ENCODE measurements at regions not wholly inside any gene's neighbourhood (a gene's known extent, or its start where the extent isn't known, plus 50 kb on each side); places are given as distances from the start of the nearest gene placed in this dataset.
"Not testable (repeated sequence)": the region's sequence is repeated elsewhere in the genome, so short reads cannot be mapped to it uniquely, and the experiment has no call there.

GRCh38 chr9:71509054-71509453 lies 259.3 kb downstream of the CEMIP2 start:
- DNase-seq (ENCODE audit: extremely low read depth, insufficient read length): no peak
- Histone ChIP-seq H3K27me3 (replicated peaks; ENCODE audit: control insufficient read depth, insufficient read depth, low read length) (no peaks in the 10 kb centered on the region), H3K36me3 (ENCODE audit: control insufficient read depth, insufficient read depth, low read length) (no peaks in the 10 kb centered on the region), H3K4me3 (replicated peaks; ENCODE audit: low read depth, low read length) (no peak overlapping the region)
- TF ChIP-seq, protein P1, sequence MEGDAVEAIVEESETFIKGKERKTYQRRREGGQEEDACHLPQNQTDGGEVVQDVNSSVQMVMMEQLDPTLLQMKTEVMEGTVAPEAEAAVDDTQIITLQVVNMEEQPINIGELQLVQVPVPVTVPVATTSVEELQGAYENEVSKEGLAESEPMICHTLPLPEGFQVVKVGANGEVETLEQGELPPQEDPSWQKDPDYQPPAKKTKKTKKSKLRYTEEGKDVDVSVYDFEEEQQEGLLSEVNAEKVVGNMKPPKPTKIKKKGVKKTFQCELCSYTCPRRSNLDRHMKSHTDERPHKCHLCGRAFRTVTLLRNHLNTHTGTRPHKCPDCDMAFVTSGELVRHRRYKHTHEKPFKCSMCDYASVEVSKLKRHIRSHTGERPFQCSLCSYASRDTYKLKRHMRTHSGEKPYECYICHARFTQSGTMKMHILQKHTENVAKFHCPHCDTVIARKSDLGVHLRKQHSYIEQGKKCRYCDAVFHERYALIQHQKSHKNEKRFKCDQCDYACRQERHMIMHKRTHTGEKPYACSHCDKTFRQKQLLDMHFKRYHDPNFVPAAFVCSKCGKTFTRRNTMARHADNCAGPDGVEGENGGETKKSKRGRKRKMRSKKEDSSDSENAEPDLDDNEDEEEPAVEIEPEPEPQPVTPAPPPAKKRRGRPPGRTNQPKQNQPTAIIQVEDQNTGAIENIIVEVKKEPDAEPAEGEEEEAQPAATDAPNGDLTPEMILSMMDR (IDR thresholded peaks at IDR 0.05; ENCODE audit: insufficient read depth, low read length, poor library complexity, severe bottlenecking): no peak

DNA sequence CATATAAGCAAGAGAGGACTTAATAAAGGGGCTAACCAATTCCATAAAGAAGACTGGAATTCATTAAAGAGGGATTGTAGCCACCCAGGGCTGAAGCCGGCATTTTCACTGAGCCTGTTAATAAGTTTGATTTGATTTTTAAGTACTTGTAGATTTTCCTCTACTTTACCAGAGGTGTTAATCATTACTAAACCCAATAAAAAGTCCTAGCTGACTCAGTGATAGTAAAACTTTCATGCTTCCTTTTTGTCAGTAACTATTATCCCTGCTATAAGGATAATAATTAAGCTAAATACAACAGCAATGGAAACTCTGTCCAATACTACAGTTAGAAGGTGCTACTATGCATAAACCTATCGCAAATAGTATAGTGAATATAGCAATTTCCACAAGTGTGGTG lies 260.2 kb downstream of the CEMIP2 start:
- not testable (repeated sequence) for DNase-seq (ENCODE audit: extremely low read depth, insufficient read length); H3K4me3 ChIP-seq (replicated peaks; ENCODE audit: low read depth, low read length); H3K36me3 ChIP-seq (ENCODE audit: control insufficient read depth, insufficient read depth, low read length); H3K27me3 ChIP-seq (replicated peaks; ENCODE audit: control insufficient read depth, insufficient read depth, low read length)

- Histone ChIP-seq H3K27me3 (replicated peaks; ENCODE audit: control insufficient read depth, insufficient read depth, low read length) (no peaks in the 10 kb centered on the region), H3K36me3 (ENCODE audit: control insufficient read depth, insufficient read depth, low read length) (no peaks in the 10 kb centered on the region), H3K4me3 (replicated peaks; ENCODE audit: low read depth, low read length) (no peak overlapping the region)
- TF ChIP-seq, protein P1 (IDR thresholded peaks at IDR 0.05; ENCODE audit: insufficient read depth, low read length, poor library complexity, severe bottlenecking): no peak
- DNase-seq (ENCODE audit: extremely low read depth, insufficient read length): no peak
Observed at GRCh38 chr9:71506821-71507220, 261.5 kb downstream of the CEMIP2 start.

- no peak for DNase-seq (ENCODE audit: extremely low read depth, insufficient read length)
- TF ChIP-seq, protein P1 (IDR thresholded peaks at IDR 0.05; ENCODE audit: insufficient read depth, low read length, poor library complexity, severe bottlenecking): no peak
- H3K36me3 ChIP-seq (ENCODE audit: control insufficient read depth, insufficient read depth, low read length): no peaks in the 10 kb centered on the region
- no peak overlapping the region for H3K4me3 ChIP-seq (replicated peaks; ENCODE audit: low read depth, low read length)
- no peaks in the 10 kb centered on the region for H3K27me3 ChIP-seq (replicated peaks; ENCODE audit: control insufficient read depth, insufficient read depth, low read length)
Observed at GRCh38 chr9:71504636-71505035, 263.7 kb downstream of the CEMIP2 start.

- TF ChIP-seq, protein P1 (IDR thresholded peaks at IDR 0.05; ENCODE audit: insufficient read depth, low read length, poor library complexity, severe bottlenecking): no peak
- no peaks in the 10 kb centered on the region for H3K36me3 ChIP-seq (ENCODE audit: control insufficient read depth, insufficient read depth, low read length)
- H3K4me3 ChIP-seq (replicated peaks; ENCODE audit: low read depth, low read length): no peak overlapping the region
- no peaks in the 10 kb centered on the region for H3K27me3 ChIP-seq (replicated peaks; ENCODE audit: control insufficient read depth, insufficient read depth, low read length)
- DNase-seq (ENCODE audit: extremely low read depth, insufficient read length): no peak
Observed at GRCh38 chr9:71498691-71499090, 269.6 kb downstream of the CEMIP2 start.

GRCh38 chr9:71490810-71491209 lies 277.5 kb downstream of the CEMIP2 start:
- Histone ChIP-seq H3K4me3 (replicated peaks; ENCODE audit: low read depth, low read length) (no peak overlapping the region), H3K27me3 (replicated peaks; ENCODE audit: control insufficient read depth, insufficient read depth, low read length) (no peaks in the 10 kb centered on the region), H3K36me3 (ENCODE audit: control insufficient read depth, insufficient read depth, low read length) (no peaks in the 10 kb centered on the region)
- DNase-seq (ENCODE audit: extremely low read depth, insufficient read length): no peak
- TF ChIP-seq, protein P1 (IDR thresholded peaks at IDR 0.05; ENCODE audit: insufficient read depth, low read length, poor library complexity, severe bottlenecking): peak; percentile 50

Data from GM06990 (cell line).